ENCODE measurements at regions not wholly inside any gene's neighbourhood (a gene's known extent, or its start where the extent isn't known, plus 50 kb on each side); places are given as distances from the start of the nearest gene placed in this dataset.

- no peak for DNase-seq (ENCODE audit: low read depth, low spot score)
Measured at GRCh38 chr13:73937441-73937840, 196.8 kb downstream of the KLF12 start.

GRCh38 chr13:73935991-73936390, 198.2 kb downstream of the KLF12 start:
- no peak for DNase-seq (ENCODE audit: low read depth, low spot score)

DNA sequence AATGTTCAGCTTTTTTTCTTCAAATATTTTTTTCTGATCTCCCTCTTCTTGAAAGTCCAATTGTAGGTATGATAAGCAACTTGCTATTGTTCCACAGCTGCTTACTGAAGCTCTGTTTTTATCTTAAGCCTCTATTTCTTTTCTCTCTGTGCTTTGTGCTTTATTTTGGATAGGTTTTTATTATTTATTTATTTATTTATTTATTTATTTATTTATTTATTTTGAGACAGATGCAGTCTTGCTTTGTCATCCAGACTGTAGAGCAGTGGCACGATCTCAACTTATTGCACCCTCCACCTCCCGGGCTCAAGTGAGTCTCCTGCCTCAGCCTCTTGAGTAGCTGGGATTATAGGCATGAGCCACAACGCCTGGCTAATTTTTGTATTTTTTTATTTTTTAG, 199.4 kb downstream of the KLF12 start:
- DNase-seq (ENCODE audit: low read depth, low spot score) = no peak

DNA sequence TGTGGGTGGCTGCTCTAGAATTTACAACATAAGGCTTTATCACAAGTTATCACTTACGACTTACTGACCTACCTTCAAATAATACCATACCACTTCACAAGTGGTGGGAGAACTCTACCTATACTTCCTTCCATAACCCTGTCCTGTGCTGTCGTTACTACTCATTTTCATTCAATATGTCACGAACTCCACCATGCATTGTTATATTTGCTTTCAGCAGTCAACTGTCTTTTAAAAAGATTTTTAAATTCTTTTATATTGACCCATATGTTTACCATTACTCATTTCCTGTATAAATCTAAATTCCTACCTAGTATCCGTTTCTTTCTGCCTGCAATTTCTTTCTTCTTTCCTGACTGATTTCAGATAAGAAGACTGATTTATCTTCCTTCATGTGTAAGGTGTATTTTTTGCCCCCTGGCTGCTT, 200.0 kb downstream of the KLF12 start:
- no peak for DNase-seq (ENCODE audit: low read depth, low spot score)

- DNase-seq (ENCODE audit: low read depth, low spot score) = no peak
Measured at GRCh38 chr13:73933795-73934194, 200.4 kb downstream of the KLF12 start.

- no peak for DNase-seq (ENCODE audit: low read depth, low spot score)
Measured at GRCh38 chr13:73932091-73932490, 202.1 kb downstream of the KLF12 start.

DNA sequence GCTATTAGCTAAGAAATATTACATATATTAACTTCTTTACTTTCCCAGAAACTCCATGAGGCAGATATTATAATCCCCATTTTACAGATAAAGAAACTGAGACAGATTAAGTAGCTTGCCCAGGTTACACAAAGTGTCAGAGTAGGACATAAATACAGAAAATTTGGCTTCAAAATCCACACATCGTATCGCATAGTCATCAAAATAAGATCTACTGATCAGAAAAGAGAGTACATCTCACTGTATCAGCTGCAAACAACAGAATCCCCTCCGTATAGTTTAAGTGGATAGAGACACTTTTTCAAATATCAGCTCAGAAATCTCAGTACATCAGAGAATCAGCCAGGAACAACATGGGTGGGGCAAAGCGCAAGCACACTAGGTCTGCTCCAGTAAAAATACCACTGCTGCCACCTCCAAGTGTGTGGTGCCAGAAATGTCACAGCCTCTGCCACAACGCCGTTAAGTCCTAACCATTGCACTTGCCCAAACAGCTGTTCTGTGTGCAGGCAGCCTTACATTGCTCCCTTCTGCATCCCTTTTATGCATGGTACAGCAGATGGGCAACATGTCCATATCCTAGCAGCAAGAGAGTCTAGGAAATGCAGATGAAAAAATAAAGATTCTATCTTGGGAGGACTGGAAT, 204.8 kb downstream of the KLF12 start:
- no peak for DNase-seq (ENCODE audit: low read depth, low spot score)

DNA sequence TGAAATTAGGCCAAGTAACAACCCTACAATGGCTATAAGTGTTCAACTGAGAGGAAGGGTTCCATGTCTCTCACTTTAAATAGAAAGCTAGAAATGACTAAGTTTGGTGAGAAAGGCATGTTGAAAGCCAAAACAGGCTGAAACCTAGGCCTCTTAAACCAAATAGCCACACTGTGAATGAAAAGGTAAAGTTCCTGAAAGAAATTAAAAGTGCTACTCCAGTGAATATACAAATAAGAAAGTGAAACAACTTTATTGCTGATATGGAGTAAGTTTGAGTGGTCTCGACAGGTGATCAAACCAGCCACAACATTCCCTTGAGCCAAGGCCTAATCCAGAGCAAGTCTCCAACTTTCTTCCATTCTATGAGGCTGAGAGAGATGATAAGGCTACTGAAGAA, 209.6 kb downstream of the KLF12 start:
- DNase-seq (ENCODE audit: low read depth, low spot score) = no peak

DNA sequence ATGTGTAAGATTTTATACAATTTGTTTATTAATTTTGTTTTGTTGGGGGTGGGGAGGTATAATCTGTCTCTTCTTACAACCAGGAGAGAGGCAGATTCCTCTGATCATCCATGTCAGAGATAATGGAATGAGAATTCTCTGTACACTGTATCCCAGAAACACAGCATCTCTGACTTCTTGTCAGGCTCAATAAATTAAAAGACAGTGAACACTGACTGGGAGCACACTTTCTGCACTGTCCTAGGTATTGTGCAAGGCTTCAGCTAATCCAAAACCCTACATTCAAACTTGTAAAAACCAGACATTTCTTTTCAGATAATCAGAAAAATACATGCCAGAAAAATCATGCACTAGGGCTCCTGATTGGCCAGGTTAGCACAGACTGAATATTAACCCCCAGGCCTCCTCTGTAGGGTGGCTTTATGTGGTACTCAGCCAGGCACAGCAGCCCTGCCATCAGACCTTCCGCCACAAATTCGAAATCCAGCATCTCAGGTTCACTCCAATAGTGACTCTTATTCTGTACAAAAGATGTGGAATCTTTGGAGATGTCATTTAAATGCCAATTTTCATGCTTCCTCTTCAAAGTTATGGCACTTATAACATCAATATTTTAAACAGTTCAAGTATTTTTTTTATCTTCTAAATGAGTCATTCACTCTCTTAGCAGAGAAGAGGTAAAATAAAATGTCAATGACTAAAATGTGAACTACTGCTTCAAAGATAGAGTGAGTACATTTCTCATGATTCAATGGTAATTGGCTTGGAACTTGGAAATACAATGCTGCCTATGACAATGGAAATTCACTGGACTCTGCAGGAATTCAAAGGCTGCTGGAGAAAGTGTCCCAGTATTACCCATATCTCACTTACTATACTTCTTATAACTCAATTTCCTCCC, 211.5 kb downstream of the KLF12 start:
- no peak for DNase-seq (ENCODE audit: low read depth, low spot score)

GRCh38 chr13:73918691-73919090, 215.5 kb downstream of the KLF12 start:
- DNase-seq (ENCODE audit: low read depth, low spot score) = no peak

DNA sequence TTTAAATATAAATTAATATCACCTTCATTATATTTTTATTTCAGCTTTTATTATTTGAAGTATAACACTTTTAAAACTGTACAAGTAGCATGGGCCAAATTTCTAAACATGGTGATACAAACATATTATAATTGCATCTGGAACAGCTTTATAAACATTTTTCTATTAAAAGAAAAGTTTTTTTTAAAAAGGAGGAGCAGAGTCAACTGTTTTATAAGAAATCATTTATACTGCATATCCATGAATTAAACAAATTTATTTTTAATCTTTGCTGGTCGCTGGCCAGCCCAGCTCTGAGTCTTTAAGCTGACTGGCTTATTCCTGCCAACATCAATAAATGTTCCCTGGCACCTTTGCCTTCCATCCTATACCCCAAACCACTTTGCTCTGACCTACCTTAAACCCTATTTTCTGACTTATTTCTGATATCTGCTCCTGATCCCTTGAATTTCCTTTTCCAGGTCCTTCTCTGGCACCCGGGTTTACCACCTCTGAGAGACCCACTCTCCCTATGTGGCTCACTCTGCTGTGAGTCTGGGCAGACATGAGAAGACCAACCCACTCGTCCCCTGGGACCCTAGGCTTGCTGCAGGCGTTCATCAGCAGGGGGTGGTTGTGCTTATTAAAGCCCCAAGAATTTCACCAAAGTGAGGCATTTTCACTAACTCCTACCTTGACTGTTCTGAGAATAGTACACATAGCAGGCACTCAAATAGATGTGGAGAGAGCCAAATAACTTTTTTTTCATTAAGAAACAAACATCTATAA, 220.3 kb downstream of the KLF12 start:
- no peak for DNase-seq (ENCODE audit: low read depth, low spot score)

DNA sequence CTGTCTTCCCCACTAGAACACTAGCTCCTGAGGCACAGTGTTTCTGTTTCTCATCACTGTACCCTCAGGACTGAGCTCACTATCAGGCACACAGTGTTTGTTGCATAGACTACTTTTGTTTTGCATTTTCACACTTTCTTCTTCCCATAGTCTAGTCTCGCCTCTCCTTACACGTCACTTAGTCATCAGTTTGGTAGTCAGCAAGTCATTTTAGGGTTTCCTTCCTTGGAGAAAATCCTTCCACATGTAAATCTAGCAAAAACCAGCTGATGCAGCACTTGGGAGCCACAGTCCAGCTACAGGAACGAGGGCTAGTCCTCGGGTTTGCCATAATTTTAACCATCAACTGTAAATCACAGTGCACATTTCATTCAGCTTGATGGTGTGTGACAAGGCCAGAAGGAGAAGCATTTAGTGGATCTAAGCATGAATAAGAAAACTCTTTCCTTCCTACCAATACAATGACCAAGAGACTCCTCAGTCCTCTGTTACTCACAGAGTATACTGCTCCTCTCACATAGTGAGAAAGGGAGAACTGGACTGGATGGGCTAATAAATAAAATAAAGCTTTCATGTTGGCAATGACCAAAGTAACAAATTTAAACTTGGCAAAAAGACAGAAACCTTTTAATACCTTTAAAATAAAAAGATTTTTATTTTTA, 221.0 kb downstream of the KLF12 start:
- no peak for DNase-seq (ENCODE audit: low read depth, low spot score)

GRCh38 chr13:73911361-73911760, 222.8 kb downstream of the KLF12 start:
- DNase-seq (ENCODE audit: low read depth, low spot score) = no peak

- no peak for DNase-seq (ENCODE audit: low read depth, low spot score)
Measured at GRCh38 chr13:73910733-73911132, 223.5 kb downstream of the KLF12 start.

DNA sequence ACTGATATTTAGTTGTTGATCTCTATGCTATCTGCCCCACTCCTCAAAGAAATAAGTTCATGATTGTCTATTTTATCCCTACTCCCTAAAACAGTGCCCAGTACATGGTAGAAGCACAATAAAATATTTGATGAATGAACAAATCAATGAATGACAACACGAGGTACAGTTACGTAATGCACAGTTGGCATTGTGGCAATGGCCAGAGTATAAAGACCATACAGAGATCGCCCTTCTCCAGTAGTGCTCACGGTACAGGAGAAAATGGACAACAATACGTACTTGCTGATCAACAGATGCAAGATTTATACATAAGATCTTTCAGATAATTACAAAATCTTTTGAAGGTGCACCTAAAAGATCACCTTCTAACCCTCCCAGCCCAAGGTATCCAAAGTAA, 225.4 kb downstream of the KLF12 start:
- no peak for DNase-seq (ENCODE audit: low read depth, low spot score)

DNA sequence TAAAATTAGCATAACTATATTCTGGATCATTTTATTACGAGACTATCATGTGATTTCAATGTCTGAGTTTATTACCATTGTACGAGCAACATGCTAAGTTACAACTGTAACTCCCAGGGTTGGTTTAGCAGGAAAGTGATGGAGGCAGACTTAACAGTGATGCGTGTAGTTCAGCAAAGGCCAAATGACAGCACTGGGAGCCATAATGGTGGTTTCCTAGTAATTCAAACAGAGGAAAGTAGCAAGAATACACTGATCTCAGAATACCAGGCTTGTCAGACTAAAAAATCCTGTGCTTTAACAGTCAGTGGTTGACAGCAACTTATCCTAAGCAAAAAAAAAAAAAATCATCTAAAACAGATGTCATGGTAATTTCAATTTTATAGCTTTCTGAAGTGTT, 229.6 kb downstream of the KLF12 start:
- no peak for DNase-seq (ENCODE audit: low read depth, low spot score)

DNA sequence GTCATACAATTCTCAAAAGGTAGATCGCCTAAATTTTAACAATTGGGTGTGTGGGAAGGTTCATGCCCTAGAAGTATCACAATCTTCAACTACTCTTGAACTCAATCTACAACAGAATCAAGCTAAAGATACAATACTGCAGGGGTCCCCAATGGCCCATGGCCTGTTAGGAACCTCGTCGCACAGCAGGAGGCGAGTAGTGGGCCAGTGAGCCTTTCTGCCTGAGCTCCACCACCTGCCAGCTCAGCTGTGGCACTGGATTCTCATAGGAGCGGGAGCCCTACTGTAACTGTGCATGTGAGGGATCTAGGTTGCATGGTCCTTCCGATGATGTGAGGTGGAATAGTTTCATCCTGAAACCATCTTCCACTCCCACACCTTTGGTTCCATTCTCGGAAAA, 230.6 kb downstream of the KLF12 start:
- no peak for DNase-seq (ENCODE audit: low read depth, low spot score)

DNA sequence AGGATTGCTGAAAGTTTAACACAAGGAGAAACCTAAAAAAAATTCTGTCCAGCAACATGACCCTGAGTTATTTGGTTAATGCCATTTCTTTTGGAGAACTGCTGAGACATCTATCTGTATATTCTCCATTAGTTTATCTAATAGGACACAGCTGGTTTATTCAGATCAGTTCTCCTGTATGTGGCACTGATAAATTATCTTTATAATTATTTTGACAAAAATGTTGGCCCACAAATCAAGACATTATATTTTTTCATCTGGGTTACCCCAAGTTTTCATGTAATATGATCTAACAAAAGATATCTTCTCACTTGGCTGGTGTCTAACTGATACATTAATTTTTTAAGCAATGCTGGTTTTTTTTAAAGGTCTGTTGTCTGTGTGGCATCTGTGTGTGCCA, 231.4 kb downstream of the KLF12 start:
- no peak for DNase-seq (ENCODE audit: low read depth, low spot score)

DNA sequence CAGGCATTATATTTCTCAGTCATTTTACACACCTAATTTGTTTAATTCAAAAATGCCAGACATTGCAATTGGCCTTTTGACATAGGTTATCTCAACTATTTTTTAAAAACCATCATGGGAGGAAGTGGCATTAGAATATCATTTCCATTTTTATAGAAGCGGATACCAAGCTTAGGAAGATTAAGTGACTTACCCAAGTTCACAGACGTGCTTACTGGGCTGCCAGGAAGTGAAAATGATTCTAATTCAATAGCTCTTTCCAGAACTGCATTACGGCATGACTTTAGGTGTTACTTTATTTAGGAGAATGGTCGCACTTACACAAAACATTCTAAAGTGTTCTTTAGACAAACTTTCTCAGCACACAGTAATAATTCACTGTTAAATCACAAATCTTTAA, 231.9 kb downstream of the KLF12 start:
- DNase-seq (ENCODE audit: low read depth, low spot score) = no peak

GRCh38 chr13:73901324-73902068, 232.7 kb downstream of the KLF12 start:
- DNase-seq (ENCODE audit: low read depth, low spot score) = no peak

- DNase-seq (ENCODE audit: low read depth, low spot score) = no peak
Measured at GRCh38 chr13:73900591-73900990, 233.6 kb downstream of the KLF12 start.
